CD14-positive monocyte (primary cell): ENCODE measurements at regions not wholly inside any gene's neighbourhood (a gene's known extent, or its start where the extent isn't known, plus 50 kb on each side); places are given as distances from the start of the nearest gene placed in this dataset.
A peak's percentile ranks its signal among the peaks of the same experiment; 100 is the strongest.

Source experiments
- DNase-seq, 3 donors: peaks; one replicate each; pipeline ENCODE4 v3.0.0-alpha.2; 2011 to 2022
- H2AFZ ChIP-seq: 2 replicates; pipeline ENCODE4 v1.6.0; 2012; ENCODE audit warnings: mild to moderate bottlenecking, low read depth, low read length, inconsistent platforms; ENCODE audit not compliant: insufficient read depth, poor library complexity, severe bottlenecking
- H3K27ac ChIP-seq, 2 donors: 1 replicate in 1 of 2; 2 replicates in 1 of 2; pipeline ENCODE4 v1.5.1; 2012 to 2013; ENCODE audit warnings: low read length in 2 of 2, control low read depth in 1 of 2, inconsistent platforms in 1 of 2, low read depth in 1 of 2, mild to moderate bottlenecking in 1 of 2
- H3K27me3 ChIP-seq, 2 donors: one replicate each; pipeline versions ENCODE4 v1.6.0 to v1.6.1; 2011 to 2013; ENCODE audit warnings: low read length in 2 of 2; ENCODE audit not compliant: control insufficient read depth in 2 of 2, insufficient read depth in 2 of 2
- H3K36me3 ChIP-seq, 2 donors: replicated peaks in 1 of 2; 1 replicate in 1 of 2; 2 replicates in 1 of 2; pipeline versions ENCODE4 v1.5.1 to v1.6.1; 2012 to 2013; ENCODE audit warnings: low read length in 2 of 2, control low read depth in 1 of 2, inconsistent platforms in 1 of 2, mild to moderate bottlenecking in 1 of 2; ENCODE audit not compliant: insufficient read depth in 2 of 2, control insufficient read depth in 1 of 2
- H3K4me1 ChIP-seq, 2 donors: 1 replicate in 1 of 2; 2 replicates in 1 of 2; pipeline versions ENCODE4 v1.5.1 to v1.6.1; 2012 to 2013; ENCODE audit warnings: low read length in 2 of 2, control low read depth in 1 of 2, inconsistent platforms in 1 of 2, mild to moderate bottlenecking in 1 of 2, moderate library complexity in 1 of 2; ENCODE audit not compliant: insufficient read depth in 2 of 2, control insufficient read depth in 1 of 2
- H3K4me2 ChIP-seq: replicated peaks from 2 replicates; pipeline ENCODE3; 2012; ENCODE audit warnings: low read length, moderate library complexity, mild to moderate bottlenecking; ENCODE audit not compliant: poor library complexity, severe bottlenecking; ENCODE audit errors: extremely low read depth
- H3K4me3 ChIP-seq, 3 experiments: fragments of 200-600 bp in 1 of 3; sonication (generic) in 1 of 3; replicated peaks in 1 of 3; 1 replicate in 2 of 3; 2 replicates in 1 of 3; pipeline ENCODE4 v1.5.1; 2011 to 2013; ENCODE audit warnings: low read length in 3 of 3, mild to moderate bottlenecking in 3 of 3, control low read depth in 2 of 3, low read depth in 2 of 3, inconsistent platforms in 1 of 3, moderate library complexity in 1 of 3
- H3K79me2 ChIP-seq: 2 replicates; pipeline ENCODE4 v1.6.0; 2012; ENCODE audit warnings: mild to moderate bottlenecking, control low read depth, inconsistent platforms, low read length, moderate library complexity; ENCODE audit not compliant: insufficient read depth
- H3K9ac ChIP-seq: 2 replicates; pipeline ENCODE4 v1.6.0; 2017; ENCODE audit warnings: low read length, mild to moderate bottlenecking; ENCODE audit not compliant: insufficient read depth, poor library complexity, severe bottlenecking
- H3K9me3 ChIP-seq, 2 donors: replicated peaks in 1 of 2; 1 replicate in 1 of 2; 2 replicates in 1 of 2; pipeline versions ENCODE4 v1.5.1 to v1.6.1; 2012 to 2013; ENCODE audit warnings: low read length in 2 of 2, control low read depth in 1 of 2; ENCODE audit not compliant: control insufficient read depth in 1 of 2, insufficient read depth in 1 of 2
- H4K20me1 ChIP-seq: 2 replicates; pipeline ENCODE4 v1.6.0; 2012; ENCODE audit warnings: mild to moderate bottlenecking, low read length, control low read depth, moderate library complexity; ENCODE audit not compliant: insufficient read depth
- H3K27ac Mint-ChIP-seq, 7 donors: one replicate each; pipeline ENCODE4 v1.8.0; 2020; ENCODE audit warnings: mild to moderate bottlenecking in 7 of 7, mixed read lengths in 7 of 7, moderate library complexity in 6 of 7, inconsistent platforms in 2 of 7
- H3K27me3 Mint-ChIP-seq, 3 donors: one replicate each; pipeline ENCODE4 v1.8.0; 2021 to 2022; ENCODE audit warnings: low read depth in 3 of 3, mild to moderate bottlenecking in 3 of 3, mixed read lengths in 3 of 3, moderate library complexity in 3 of 3, inconsistent platforms in 1 of 3
- H3K36me3 Mint-ChIP-seq, 2 donors: one replicate each; pipeline ENCODE4 v1.8.0; 2020; ENCODE audit warnings: mixed read lengths in 2 of 2, inconsistent platforms in 1 of 2, mild to moderate bottlenecking in 1 of 2
- H3K4me1 Mint-ChIP-seq: one replicate; pipeline ENCODE4 v1.8.0; 2020; ENCODE audit warnings: mild to moderate bottlenecking, mixed read lengths
- H3K4me3 Mint-ChIP-seq, 2 donors: one replicate each; pipeline ENCODE4 v1.8.0; 2020; ENCODE audit warnings: mild to moderate bottlenecking in 2 of 2, mixed read lengths in 2 of 2, moderate library complexity in 1 of 2
- H3K9me3 Mint-ChIP-seq, 7 donors: one replicate each; pipeline ENCODE4 v1.8.0; 2020 to 2022; ENCODE audit warnings: mixed read lengths in 7 of 7, mild to moderate bottlenecking in 6 of 7, moderate library complexity in 6 of 7, inconsistent platforms in 2 of 7
- CTCF ChIP-seq: fragments of 200-600 bp; IDR thresholded peaks from one replicate; pipeline ENCODE4 v1.8.0; 2022; ENCODE audit warnings: antibody characterized with exemption, mild to moderate bottlenecking
- WGBS: methylation state at CpG from one replicate; pipeline ENCODE4 v1.1.5; 2013; ENCODE audit warnings: missing lambda C conversion rate; ENCODE audit not compliant: insufficient coverage; 5-methylcytosine and 5-hydroxymethylcytosine counted together
- intact Hi-C, 2 donors: fragments of 100-400 bp; cut with micrococcal nuclease; formaldehyde crosslinking; loops; one replicate each; pipeline versions ENCODE4 v1.15.0 to v1.15.1; 2023

DNA sequence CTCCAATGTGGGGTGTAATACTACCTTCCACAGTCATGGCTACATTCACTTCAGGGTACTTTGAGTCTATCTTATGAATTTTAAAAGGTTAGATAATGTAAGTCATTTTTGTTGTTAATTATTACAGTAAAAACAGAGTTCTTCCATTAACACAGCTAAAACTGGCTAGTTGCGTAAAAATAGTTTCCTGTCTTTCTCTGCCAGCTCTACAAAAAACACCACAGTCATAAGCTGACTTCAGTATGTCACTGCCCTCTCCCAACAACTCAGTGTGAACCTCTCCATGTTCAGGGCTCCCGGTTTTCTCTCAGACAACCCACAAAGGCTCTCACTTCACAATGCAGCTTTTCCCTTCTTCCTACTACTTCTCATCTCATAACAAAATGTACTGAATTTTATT is 84.8 kb upstream of the ITGA1 start:
- no peak overlapping the region for H3K9ac ChIP-seq
- Mint-ChIP-seq H3K27me3 (peaks cover 0 to 1% (median 0%) of the 10 kb centered on the region in 3 donors), H3K36me3 (no peaks in the 10 kb centered on the region), H3K9me3 (no peaks in the 10 kb centered on the region), H3K4me3 (peak overlapping the region in 1 of 2 donors; percentile 82), H3K27ac (peak overlapping the region in 2 of 7 donors; percentile 4 to 47), H3K4me1 (peaks cover 5% of the 10 kb centered on the region)
- no peak for TF ChIP-seq CTCF
- no peak overlapping the region for H3K27ac ChIP-seq
- peaks cover 0 to 5% of the 10 kb centered on the region in 2 donors for H3K4me1 ChIP-seq
- no peaks in the 10 kb centered on the region for H3K79me2 ChIP-seq
- 0% methylated on average over 2 of the region's 2 CpGs for WGBS
- no peaks in the 10 kb centered on the region for H4K20me1 ChIP-seq
- intact Hi-C loops: no loop called here
- DNase-seq: no peak
- no peak overlapping the region for H3K4me3 ChIP-seq
- peak overlapping the region; percentile 63 for H2AFZ ChIP-seq
- no peaks in the 10 kb centered on the region for H3K9me3 ChIP-seq
- no peaks in the 10 kb centered on the region for H3K27me3 ChIP-seq
- H3K4me2 ChIP-seq: no peak overlapping the region
- no peaks in the 10 kb centered on the region for H3K36me3 ChIP-seq

DNA sequence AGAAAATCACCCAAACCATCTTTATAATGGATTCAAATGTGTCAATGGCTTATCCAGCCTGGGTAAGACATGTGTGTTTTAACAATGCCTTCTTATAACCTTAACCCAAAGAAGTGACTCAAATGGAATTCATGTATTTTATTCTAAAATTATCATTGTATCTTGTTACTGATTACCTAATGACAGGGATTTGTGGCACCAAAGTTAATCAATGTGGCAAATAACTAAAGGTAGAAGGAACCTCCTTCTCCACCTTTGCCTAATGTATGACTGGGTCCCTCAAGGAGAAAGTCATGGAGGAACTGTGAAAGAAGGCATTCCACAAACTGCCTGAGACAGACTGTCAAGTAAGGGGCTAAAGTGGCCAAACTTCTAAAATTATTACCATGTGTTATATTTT is 84.4 kb upstream of the ITGA1 start:
- Histone ChIP-seq H3K9me3 (no peaks in the 10 kb centered on the region), H4K20me1 (no peaks in the 10 kb centered on the region), H3K27me3 (no peaks in the 10 kb centered on the region), H3K4me1 (peaks cover 0 to 5% of the 10 kb centered on the region in 2 donors), H3K4me2 (no peak overlapping the region), H3K4me3 (no peak overlapping the region), H3K9ac (no peak overlapping the region), H3K27ac (no peak overlapping the region), H3K36me3 (no peaks in the 10 kb centered on the region), H3K79me2 (no peaks in the 10 kb centered on the region), H2AFZ (peak overlapping the region; percentile 63)
- Mint-ChIP-seq H3K4me1 (peaks cover 5% of the 10 kb centered on the region), H3K9me3 (no peaks in the 10 kb centered on the region), H3K4me3 (no peak overlapping the region), H3K27ac (no peak overlapping the region), H3K27me3 (peaks cover 0 to 1% (median 0%) of the 10 kb centered on the region in 3 donors), H3K36me3 (no peaks in the 10 kb centered on the region)
- no peak for DNase-seq
- intact Hi-C loops: no loop called here
- no peak for TF ChIP-seq CTCF
